ENCODE measurements at regions not wholly inside any gene's neighbourhood (a gene's known extent, or its start where the extent isn't known, plus 50 kb on each side); places are given as distances from the start of the nearest gene placed in this dataset.
"Not testable (repeated sequence)": the region's sequence is repeated elsewhere in the genome, so short reads cannot be mapped to it uniquely, and the experiment has no call there.

DNA sequence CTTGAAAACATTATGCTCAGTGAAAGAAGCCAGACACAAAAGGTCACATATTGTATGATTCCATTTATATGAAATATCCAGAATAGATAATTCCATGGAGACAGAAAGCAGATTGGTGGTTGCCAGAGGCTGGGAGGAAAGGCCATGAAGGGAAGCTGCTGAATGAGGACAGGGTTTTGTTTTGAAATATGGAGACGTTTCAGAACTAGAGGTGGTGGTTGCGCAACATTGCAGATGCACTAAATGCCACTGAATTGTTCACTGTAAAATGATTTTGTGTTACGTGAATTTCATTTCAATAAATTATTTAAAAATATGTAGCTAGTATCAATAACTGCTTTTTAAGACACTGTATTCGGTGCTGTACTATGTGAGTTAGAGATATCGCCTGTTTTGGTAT lies 101.7 kb upstream of the ZNF236 start:
- no peak for DNase-seq (ENCODE audit: low read depth)

DNA sequence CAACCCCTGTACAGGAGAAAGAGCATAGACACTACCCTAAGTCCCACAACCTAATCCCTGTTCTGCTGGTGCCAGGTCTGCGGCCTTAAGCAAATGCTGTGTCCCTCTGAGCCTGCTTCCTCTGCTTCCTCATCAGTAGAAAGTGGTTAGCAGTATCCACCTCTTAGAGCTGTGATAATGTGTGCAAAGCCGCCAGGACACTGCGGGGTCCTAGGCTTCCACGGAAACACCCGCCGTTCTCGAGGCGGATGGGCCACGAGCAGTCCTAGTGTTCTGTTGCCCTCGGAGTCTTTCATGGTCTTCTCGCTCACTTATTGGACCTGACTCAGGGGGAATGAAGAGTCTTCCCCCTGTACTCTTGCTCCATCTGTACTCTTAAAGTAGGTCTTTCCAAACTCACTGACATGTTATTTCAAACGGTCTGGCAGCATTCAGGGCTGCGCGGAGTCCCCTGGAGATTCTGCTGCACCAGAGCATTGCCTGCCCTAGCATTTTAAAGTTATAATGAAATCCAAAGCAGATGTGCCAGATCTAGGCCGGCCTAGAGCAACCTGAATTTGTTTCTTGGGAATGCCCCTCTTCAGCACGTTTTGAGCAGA lies 107.2 kb upstream of the ZNF236 start:
- no peak for DNase-seq (ENCODE audit: low read depth)

DNA sequence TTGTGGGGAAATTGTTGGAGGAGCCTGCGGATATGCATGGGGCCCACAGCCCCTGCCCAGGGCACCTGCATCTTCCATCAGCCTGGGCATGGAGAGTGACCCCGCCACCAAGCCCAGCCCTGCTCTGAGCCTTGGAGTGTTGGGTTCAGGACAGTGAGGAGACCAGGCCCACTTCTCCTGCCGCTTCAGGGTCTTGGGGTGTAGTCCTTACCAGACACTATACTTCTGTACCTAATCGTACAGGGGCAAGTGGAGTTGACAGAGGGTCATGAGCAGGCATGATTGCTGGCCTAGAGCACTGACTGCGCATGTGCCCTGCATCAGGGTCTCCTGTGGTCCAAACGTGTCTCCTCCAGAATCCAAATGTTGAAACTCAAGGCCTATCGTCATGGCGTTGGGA lies 108.9 kb upstream of the ZNF236 start:
- no peak for DNase-seq (ENCODE audit: low read depth)

DNA sequence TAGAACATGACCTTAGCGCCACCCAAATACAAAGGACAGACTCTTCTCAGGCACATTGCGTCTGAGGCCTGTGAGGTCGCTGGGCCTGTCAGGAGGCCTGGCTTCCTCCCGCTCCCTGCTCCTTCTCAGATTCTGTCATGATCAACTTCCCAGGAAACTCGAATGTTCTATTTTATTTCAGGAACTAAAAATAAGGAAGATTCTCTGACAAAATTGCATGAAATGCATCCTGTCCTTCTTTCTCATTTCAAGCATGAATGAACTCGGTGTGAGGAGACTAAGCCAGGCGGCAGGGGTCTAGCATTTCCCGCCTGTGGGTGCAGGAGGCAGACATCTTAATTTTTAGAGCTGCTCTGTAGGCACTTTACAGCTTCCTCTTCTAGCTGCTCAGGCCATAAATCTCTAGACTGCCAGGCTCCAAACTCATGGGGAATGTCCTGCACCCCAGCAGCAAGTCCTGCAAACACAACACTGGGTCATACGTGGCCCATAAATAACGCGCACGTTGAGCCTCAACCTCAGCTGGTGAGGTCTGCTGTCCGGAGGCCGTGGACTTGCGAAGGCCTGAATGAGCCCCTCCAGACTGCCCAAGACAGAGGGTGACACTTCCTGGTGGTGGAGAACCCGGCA lies 109.7 kb upstream of the ZNF236 start:
- DNase-seq (ENCODE audit: low read depth): no peak

DNA sequence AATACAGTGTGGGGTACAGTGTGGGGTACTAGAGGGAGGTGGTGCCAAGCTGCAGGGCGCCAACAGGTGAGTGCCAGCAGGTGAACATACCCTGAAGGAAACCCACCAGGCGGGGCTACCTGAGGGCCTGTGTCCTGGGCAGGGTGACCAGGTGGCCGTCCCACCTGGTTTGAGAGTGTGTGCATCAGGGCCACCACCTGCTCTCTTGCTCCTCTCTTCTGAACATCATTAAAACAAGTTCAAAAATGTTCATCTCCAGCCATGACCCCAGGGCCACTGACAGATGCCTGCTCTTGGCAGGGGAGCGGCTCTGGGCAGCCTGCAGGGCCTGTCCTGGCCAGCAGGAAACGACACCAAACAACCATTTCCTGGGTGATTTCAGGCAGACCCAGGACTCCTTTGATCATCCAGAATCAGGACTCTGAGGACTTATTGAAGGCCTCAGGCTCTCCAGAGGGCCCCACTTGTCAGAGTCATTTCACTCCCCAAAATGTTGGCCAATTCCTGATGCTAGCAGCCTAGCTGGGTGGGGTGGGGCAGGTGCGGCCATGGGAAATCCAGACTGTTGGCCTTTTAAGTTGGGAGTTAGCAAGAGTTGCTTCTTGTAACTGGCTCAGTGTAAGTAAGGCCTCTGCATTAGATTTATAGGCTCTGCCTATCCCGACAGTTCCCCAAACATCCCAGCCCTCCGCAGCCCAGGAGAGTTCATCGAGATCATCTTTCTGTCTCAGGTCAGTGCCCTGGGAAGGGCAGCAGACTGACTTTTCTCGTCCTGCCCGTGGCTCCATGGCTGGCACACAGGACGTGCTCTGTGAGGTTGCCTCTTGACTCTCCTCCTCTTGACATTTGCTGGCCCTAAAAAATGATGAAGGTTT lies 111.5 kb upstream of the ZNF236 start:
- DNase-seq (ENCODE audit: low read depth): no peak

DNA sequence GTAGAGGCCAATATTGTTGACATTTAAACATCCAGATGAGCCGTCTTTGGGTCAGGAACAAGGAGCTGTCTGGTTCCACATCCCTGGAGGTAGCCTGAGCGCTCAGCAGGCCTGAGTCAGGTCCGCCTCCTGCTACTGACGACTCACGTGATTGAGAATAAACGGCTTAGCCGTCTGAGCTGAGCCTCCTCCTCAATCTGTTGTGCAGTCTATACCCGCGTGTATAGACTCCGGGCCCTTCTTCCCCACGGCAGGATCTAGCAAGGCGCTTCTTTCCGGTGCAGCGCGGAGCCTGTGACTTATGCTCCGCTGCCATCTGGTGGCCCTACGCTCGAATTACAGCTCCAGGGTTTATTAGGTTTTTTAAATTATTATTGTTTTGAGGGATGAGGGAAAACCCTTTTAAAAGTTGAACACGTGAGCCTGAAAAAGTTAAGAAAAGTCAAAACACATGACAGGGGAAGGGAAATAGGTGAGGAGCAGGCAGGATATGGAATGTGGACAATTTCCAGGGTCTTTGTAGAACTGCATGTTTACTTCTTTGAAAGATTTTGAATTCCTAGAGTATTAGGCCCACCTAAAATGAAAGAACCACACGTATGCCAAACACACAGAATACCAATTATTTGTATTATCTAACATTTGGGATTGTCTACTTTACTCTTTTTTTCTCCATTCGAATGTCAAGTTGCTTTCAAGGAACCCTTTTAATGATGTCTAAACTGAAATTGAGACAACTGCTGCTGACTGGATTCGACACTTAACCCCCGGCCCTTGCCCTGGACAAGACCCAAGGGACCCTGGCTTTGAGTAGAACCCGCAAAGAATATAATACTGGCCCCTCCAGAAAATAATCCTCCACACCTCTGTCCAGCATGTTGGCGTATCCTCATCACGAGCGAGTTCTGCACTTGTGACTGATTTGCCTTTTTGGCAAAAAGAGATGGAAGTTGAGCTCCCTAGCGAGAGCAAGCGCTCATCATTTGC lies 112.4 kb upstream of the ZNF236 start:
- peak; percentile 33 for DNase-seq (ENCODE audit: low read depth)

DNA sequence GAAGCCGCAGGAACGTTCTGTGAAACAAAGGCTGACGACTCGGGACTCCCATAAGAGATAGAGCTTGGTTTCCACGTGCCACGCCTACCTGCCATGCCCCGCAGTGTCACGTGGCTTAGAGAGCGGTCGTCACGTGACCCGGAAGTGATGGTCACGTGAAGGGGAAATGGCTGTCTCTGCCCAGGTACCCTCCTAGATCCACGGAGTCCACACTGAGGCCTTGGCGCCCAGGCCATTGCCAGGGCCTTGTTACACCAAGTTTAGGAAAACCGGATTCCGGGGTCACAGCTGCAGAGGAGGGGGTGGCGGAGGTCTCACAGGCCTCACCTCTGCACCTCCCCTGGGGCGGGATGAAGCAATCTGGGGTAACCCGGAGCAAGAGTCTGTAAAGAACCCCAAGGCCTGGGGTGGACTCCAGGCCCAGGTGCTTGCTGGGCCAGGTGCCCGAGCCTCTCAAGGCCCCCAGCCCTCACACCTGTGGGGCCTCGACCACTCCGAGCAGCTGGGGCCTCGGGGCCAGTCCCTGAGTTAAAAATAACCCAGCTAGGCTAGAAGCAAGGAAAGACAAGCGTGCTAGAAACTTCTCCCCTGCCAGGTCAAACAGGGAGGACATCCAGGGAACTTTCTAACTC lies 113.5 kb upstream of the ZNF236 start:
- DNase-seq (ENCODE audit: low read depth): no peak

DNA sequence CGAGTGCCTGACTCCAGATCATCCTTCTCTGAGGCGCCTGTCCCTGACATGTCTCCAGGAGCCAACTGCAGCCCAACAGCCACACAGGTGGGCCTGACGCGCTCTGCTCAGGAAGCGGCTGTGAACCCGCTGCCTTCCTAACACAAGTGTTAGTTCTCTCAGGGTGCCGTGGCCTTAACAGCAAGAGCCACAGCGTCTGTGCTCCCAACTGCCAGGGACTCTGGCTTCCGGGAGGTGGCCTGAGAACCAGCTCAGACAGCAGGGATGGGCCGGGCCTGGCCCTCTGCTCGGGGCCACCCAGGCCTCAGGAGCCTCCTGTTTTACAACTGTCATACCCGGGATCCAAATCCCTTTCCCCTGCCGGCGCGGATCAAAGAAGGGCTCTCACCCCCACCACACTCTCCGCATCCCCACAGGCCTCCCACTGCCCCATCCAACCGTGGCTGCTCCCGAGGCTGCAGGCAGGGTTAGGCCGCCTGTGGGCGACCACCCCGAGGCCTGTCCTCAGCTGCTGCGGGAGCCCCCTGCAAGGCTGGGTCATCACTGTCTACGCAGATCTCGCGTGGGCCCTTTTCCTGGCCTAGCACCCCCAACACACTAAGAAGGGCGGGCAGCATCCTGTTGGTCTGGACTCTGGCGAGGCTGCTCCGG lies 114.2 kb upstream of the ZNF236 start:
- DNase-seq (ENCODE audit: low read depth): no peak

DNA sequence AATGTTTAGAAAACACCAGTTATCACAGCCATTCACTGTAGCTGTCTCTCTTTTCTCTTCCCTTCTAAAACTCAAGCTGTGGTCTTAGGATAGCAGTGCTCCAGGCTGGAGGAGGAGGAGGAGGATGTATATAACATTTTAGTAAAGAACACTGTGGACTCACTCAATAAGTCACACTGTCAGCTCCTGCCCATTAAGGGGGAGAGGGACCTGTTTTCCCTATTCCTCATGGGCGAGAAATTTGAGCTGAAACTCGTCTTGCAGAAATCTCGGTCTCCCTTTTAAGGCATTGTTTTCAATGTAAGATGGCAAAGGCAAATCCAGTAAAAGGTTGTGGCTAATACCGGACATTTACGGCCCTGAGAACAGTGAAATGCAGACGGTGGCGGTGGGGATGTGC lies 114.8 kb upstream of the ZNF236 start:
- no peak for DNase-seq (ENCODE audit: low read depth)

DNA sequence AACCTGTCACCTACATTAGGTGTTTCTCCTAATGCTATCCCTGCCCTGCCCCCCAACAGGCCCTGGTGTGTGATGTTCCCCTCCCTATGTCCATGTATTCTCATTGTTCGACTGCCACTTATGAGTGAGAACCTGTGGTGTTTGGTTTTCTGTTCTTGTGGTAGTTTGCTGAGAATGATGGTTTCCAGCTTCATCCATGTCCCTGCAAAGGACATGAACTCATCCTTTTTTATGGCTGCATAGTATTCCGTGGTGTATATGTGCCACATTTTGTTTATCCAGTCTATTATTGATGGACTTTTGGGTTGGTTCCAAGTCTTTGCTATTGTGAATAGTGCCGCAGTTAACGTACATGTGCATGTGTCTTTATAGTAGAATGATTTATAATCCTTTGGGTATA lies 117.8 kb upstream of the ZNF236 start:
- DNase-seq (ENCODE audit: low read depth): not testable (repeated sequence)

DNA sequence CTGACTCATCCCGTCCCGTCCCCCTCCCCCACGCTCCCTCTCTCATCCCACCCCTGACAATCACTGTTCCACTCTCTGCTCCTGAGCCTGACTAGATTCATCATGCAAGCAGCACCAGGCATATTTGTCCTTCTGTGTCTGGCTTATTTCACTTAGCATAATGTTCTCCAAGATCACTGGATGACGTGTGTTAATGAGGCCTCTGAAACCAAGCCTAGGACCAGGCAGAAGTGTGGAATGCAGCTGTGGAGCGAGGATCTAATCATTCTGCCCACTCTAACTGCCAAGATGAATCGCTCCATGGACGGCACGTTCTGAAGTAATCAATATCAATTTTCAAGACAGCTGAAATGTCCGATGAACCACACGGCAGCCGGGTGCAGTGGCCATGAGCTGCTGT lies 122.4 kb upstream of the ZNF236 start:
- no peak for DNase-seq (ENCODE audit: low read depth)

DNA sequence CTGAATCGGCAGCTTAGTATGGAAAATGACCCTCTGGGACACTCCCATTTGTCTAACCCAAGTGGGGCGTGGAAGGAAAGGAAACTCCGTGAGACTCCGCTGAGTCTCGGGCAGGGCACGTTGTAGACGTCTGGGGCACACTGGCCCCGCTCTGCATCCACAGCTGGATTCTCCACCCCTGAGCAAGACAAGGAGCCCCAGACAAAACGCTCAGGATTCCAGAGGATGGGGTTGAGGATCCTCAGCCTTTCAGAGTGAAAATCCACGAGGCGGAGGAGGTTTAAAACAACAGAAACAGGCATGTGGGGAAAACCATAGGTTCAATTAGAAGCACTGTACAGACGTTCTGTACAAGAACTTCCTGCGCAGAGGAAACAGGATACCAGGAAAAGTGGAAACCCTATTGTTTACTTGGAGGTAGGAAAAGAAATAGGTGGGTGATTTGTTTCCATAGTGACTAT lies 124.9 kb upstream of the ZNF236 start:
- DNase-seq (ENCODE audit: low read depth): no peak

DNA sequence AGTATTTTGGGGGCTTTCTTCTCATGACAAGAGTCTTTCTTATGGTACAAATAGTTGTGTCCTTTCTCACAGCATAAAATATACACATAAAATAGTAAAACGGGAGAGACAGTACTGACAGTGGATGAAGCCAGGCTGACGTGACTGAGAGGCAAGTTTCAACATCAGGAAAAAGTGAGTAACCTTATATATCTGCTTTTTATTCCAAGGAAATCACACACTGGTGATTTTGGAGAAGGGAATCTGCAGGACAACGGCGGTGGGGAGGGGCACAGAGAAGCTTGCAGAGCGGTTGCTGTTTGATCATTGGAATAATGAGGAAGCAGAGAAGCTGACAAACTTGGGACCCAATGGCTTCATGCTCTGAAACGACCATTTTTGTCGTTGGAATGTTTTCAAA lies 130.6 kb upstream of the ZNF236 start:
- DNase-seq (ENCODE audit: low read depth): no peak

DNA sequence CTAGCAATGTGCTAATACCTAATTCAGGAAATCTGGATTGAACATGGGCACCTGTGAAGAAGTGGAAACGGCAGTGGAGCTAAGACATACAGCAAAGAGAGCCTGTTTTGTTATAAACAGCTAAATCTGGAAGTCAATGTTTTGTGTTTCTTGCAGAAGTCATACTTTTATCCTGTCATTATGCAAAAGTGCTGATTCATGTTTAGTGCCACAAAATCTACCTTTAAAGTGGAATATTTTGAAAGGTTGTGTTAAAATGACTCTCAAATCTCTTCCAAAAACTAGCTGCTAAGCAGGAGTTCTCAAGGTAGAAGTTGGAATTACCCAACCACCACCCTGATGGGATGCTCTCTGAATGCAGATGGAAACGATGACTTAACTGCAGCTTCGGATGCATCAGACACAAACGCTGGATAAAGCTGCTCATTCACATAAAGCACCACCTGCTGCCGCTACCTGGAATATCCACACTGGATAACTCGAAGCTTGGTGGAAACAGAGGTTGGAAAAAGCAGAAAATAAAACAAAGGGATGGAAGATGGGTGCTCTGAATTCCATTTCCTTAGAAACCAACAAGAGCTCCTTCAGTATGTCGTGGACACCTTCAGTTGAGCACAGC lies 132.6 kb upstream of the ZNF236 start:
- no peak for DNase-seq (ENCODE audit: low read depth)

DNA sequence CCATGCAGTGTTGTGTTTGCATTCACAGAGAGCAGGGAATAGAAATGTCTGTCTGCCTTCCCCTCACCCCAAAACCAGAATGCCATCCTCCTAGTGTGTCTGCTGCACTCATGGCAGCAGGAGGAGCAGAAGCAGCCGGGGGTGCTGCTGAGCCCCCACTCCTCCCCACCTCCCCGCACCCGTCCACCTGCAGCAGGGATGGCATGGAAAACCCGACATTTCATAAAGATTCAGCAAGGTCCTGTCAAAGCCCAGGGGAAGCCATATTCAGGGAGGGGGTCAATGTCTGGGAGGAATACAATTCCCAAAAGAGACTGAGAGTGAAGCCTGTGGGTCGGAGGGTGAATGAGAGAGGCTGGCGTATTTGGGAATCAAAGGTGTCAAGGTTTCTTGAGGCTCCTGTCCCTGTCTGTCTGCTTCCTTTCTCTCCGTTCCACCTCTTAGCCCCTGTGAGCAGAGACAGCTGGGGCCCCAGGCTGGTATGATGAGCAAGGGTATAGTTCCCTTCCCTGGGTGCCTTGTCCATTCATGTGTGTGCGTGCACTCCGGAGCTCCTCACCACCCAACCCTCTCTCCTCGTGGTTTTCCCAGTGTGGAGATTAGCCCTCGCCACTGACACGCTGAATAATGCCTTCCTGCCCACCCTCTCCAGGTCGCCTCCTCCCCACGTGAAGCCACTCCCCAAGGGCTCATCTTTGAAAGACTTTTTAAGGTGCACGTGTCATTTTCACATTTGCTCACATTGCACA lies 133.5 kb upstream of the ZNF236 start:
- no peak for DNase-seq (ENCODE audit: low read depth)

DNA sequence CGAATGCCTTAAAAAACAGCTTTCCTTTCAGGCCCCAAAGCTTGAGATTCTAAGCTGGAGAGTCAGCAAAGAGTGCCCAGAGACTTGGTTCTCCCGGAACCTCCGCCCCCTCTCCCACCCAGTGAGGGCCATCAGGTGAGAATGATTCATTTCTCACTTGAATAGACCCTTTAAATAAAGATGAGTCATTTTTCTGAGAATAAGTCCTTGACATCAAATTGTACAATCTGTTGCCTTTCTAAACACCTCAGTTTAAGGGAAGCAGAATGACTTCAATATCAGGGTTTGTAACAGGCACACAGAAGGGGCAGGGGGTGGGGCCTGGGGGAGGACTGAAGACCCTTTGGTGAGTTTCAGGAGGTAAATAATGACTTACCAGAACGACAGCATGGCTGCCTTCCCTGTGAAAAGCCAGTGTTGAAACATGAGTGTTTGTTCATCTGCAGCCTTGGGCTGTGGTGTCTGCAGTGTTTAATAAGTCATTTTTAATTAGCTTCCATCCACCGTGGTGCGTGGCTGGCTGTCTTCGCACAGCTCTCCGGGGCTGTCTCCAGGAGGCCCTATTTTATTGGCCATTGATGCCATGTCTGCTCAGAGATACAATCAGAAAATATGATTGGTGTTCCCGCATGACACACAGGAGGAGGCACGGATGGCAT lies 134.9 kb upstream of the ZNF236 start:
- no peak for DNase-seq (ENCODE audit: low read depth)

DNA sequence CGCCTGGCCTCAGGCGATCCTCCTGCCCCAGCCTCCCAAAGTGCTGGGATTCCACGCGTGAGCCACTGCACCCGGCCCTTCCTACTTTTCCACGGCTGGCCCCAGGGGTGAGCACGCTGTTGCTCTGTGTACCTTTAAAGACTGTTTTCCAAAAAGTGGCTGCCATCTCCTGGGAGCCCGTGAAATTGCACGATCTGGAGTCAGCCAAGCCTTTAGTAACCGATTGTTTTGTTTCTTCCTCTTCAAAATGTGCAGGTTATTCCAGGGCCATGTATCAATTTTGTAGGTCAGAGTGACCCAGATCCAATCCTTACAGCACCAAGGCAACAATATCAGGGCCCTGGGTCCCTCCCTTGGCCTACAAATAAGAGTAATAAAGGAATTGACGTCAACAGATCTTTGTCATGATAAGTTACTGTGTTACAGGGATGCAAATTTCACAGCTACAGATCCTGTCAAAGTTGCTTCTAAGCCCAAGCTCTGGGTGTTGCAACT lies 135.6 kb upstream of the ZNF236 start:
- DNase-seq (ENCODE audit: low read depth): no peak

DNA sequence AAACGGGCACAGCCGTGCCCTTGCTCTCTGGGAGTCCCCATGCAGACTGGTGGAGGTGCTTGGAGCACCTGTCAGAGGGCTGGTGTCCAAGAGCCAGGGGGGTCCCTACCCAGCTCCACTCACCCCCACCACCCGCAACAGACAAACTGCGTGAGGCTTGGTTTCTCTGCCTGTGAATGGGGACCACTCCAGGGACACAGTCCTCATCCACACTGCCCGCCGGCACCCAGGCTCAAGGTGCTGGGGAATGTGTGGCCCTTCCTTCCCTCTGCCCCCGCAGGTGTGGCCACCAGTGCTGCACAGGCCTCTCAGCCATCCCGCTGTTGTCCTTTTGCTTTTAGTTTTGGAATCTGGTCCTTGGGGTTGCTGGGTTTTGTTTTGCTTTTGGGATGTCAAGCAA lies 136.5 kb upstream of the ZNF236 start:
- DNase-seq (ENCODE audit: low read depth): no peak

DNA sequence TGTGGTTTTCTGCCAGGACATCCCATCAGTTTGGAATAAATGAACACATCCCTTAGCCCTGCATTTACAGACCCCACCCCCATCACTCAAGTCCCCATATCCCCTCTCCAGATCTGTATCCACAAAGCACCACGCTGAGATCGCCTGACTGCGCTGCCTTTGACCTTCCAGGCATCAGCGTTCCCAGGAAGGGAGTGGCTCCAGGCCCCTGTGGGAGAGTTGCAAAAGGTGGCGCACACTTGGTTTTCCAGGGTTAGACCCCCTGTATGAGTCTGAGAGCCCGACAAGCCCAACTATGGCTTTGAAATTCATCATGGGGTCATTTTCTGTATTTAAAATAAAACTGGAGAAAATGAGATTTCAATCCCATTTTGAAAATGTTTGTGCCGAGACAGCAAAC lies 137.0 kb upstream of the ZNF236 start:
- DNase-seq (ENCODE audit: low read depth): no peak

Data from activated T-helper 9 cell treated with anti-CD3 and anti-CD28 coated beads, Interleukin-2, amount 50 U/mL, for 16 hours (primary cell).